IMR-90 (cell line): ENCODE measurements at regions not wholly inside any gene's neighbourhood (a gene's known extent, or its start where the extent isn't known, plus 50 kb on each side); places are given as distances from the start of the nearest gene placed in this dataset.

Source experiments
- ATAC-seq: fragments of 200-7000 bp; cut with Tn5 transposase; 2 replicates; pipeline ENCODE4 v1.9.1; 2020; ENCODE audit warnings: low read depth, mild to moderate bottlenecking, moderate library complexity
- BruUV-seq: library from RNA; stranded (reverse); fragments of 400-500 nt; replicated peaks from 2 replicates; lab custom pipeline; 2021; lab: Mats Ljungman, UMichigan
- CTCF ChIA-PET: fragments of 300-600 bp; formaldehyde crosslinking; extraction: SDS; loops from one replicate; lab custom pipeline; 2021; ENCODE audit warnings: antibody characterized with exemption; lab: Yijun Ruan, JAX
- POLR2A ChIA-PET: fragments of 300-600 bp; sonication (Branson Sonifier 250); formaldehyde crosslinking; loops from one replicate; lab custom pipeline; 2022; ENCODE audit warnings: antibody characterized with exemption; ENCODE audit not compliant: unreplicated experiment; lab: Charles Lee
- DNase-seq: peaks from one replicate; pipeline ENCODE4 v3.0.0; 2013
- H2AFZ ChIP-seq: replicated peaks from 2 replicates; pipeline ENCODE3; 2013; ENCODE audit warnings: low read length, mild to moderate bottlenecking; ENCODE audit not compliant: poor library complexity
- H2AK5ac ChIP-seq: 2 replicates; pipeline ENCODE4 v1.6.1; 2013; ENCODE audit warnings: low read depth, low read length, inconsistent platforms
- H2AK9ac ChIP-seq: replicated peaks from 2 replicates; pipeline ENCODE3; 2013; ENCODE audit warnings: mild to moderate bottlenecking, low read depth, low read length, moderate library complexity; ENCODE audit not compliant: poor library complexity
- H2BK120ac ChIP-seq: 2 replicates; pipeline ENCODE4 v1.6.1; 2013; ENCODE audit warnings: low read depth, low read length, inconsistent platforms
- H2BK15ac ChIP-seq: 3 replicates; pipeline ENCODE4 v1.6.1; 2013; ENCODE audit warnings: low read depth, low read length, inconsistent platforms
- H2BK20ac ChIP-seq: 2 replicates; pipeline ENCODE4 v1.6.1; 2013; ENCODE audit warnings: low read depth, mild to moderate bottlenecking, inconsistent platforms, low read length, moderate library complexity
- H2BK5ac ChIP-seq: 2 replicates; pipeline ENCODE4 v1.6.1; 2013; ENCODE audit warnings: mild to moderate bottlenecking, low read depth, low read length, inconsistent platforms; ENCODE audit not compliant: poor library complexity, severe bottlenecking
- H3K14ac ChIP-seq: replicated peaks from 2 replicates; pipeline ENCODE4 v1.6.1; 2013; ENCODE audit warnings: low read depth, low read length, inconsistent platforms
- H3K18ac ChIP-seq: 2 replicates; pipeline ENCODE4 v1.6.1; 2013; ENCODE audit warnings: low read depth, low read length, control low read depth
- H3K23ac ChIP-seq: 2 replicates; pipeline ENCODE4 v1.6.1; 2013; ENCODE audit warnings: low read depth, low read length, inconsistent platforms
- H3K27ac ChIP-seq: 2 replicates; pipeline ENCODE4 v1.5.1; 2013; ENCODE audit warnings: mild to moderate bottlenecking, control low read depth, low read length; ENCODE audit not compliant: insufficient read depth
- H3K27me3 ChIP-seq: 2 replicates; pipeline ENCODE4 v1.6.1; 2013; ENCODE audit warnings: low read length; ENCODE audit not compliant: control insufficient read depth, insufficient read depth
- H3K36me3 ChIP-seq: 2 replicates; pipeline ENCODE4 v1.6.1; 2013; ENCODE audit warnings: low read length, mixed read lengths; ENCODE audit not compliant: control insufficient read depth, insufficient read depth
- H3K4ac ChIP-seq: 2 replicates; pipeline ENCODE4 v1.6.1; 2013; ENCODE audit warnings: low read depth, low read length, inconsistent platforms
- H3K4me1 ChIP-seq: 2 replicates; pipeline ENCODE4 v1.6.1; 2013; ENCODE audit warnings: low read length, mixed read lengths; ENCODE audit not compliant: control insufficient read depth, insufficient read depth
- H3K4me2 ChIP-seq: 2 replicates; pipeline ENCODE4 v1.6.1; 2013; ENCODE audit warnings: low read depth, mild to moderate bottlenecking, control low read depth, low read length, moderate library complexity
- H3K4me3 ChIP-seq: 2 replicates; pipeline ENCODE4 v1.5.1; 2013; ENCODE audit warnings: low read depth, mild to moderate bottlenecking, control low read depth, low read length, moderate library complexity; ENCODE audit not compliant: insufficient read depth
- H3K56ac ChIP-seq: 2 replicates; pipeline ENCODE4 v1.6.1; 2013; ENCODE audit warnings: low read length, inconsistent platforms; ENCODE audit not compliant: insufficient read depth; ENCODE audit errors: extremely low read depth
- H3K79me1 ChIP-seq, 2 experiments: 2 replicates each; pipeline ENCODE4 v1.6.1; 2013; ENCODE audit warnings: low read length in 2 of 2, inconsistent platforms in 1 of 2, low read depth in 1 of 2
- H3K9ac ChIP-seq: 2 replicates; pipeline ENCODE4 v1.6.1; 2013; ENCODE audit warnings: low read depth, low read length, control low read depth
- H3K9me1 ChIP-seq: 2 replicates; pipeline ENCODE4 v1.6.1; 2013; ENCODE audit warnings: low read length, inconsistent platforms; ENCODE audit not compliant: insufficient read depth
- H3K9me3 ChIP-seq: 2 replicates; pipeline ENCODE4 v1.6.1; 2013; ENCODE audit warnings: low read length; ENCODE audit not compliant: control insufficient read depth, insufficient read depth
- H4K20me1 ChIP-seq: 2 replicates; pipeline ENCODE4 v1.6.1; 2013; ENCODE audit warnings: low read length, inconsistent platforms; ENCODE audit not compliant: insufficient read depth
- H4K5ac ChIP-seq: 2 replicates; pipeline ENCODE4 v1.6.1; 2013; ENCODE audit warnings: mild to moderate bottlenecking, low read depth, low read length, control low read depth
- H4K8ac ChIP-seq, 2 experiments: 2 replicates each; pipeline ENCODE4 v1.6.1; 2013; ENCODE audit warnings: low read depth in 2 of 2, low read length in 2 of 2, control low read depth in 1 of 2, inconsistent platforms in 1 of 2
- H4K91ac ChIP-seq: 2 replicates; pipeline ENCODE4 v1.6.1; 2013; ENCODE audit warnings: low read depth, low read length, inconsistent platforms; ENCODE audit not compliant: insufficient read depth
- BHLHE40 ChIP-seq: fragments of 150-350 bp; IDR thresholded peaks from 2 replicates; pipeline ENCODE4 v1.6.1; 2016; ENCODE audit warnings: mild to moderate bottlenecking, low read depth, low read length
- CEBPB ChIP-seq: IDR thresholded peaks from 2 replicates; pipeline ENCODE4 v1.6.1; 2012; ENCODE audit warnings: low read depth, low read length, improper control_type of control experiment
- FOS ChIP-seq: fragments of 150-350 bp; IDR thresholded peaks from 2 replicates; pipeline ENCODE4 v1.6.1; 2016; ENCODE audit warnings: low read depth, low read length
- MAZ ChIP-seq: IDR thresholded peaks from 2 replicates; pipeline ENCODE4 v1.6.1; 2012; ENCODE audit warnings: low read depth, mild to moderate bottlenecking, low read length, improper control_type of control experiment, moderate library complexity, borderline replicate concordance
- NFE2L2 ChIP-seq: fragments of 150-350 bp; IDR thresholded peaks from 2 replicates; pipeline ENCODE4 v1.6.1; 2016; ENCODE audit warnings: low read depth, mild to moderate bottlenecking, low read length
- SMC3 ChIP-seq: fragments of 150-350 bp; IDR thresholded peaks from 2 replicates; pipeline ENCODE4 v1.6.1; 2016; ENCODE audit warnings: low read depth, mild to moderate bottlenecking, antibody characterized with exemption, low read length, moderate library complexity
- whole genome bisulfite sequencing, 2 experiments: methylation state at CpG; one replicate each; pipeline versions ENCODE4 v1.1.5 to v1.1.7; 2013; ENCODE audit warnings: missing lambda C conversion rate in 2 of 2; ENCODE audit not compliant: insufficient read length in 1 of 2; ENCODE audit errors: extremely low coverage in 2 of 2; 5-methylcytosine and 5-hydroxymethylcytosine counted together
- dilution Hi-C: fragments of 300-500 bp; cut with HindIII; formaldehyde crosslinking; loops from one replicate; pipeline ENCODE4 v1.14.3; 2018; ENCODE audit warnings: low sequenced_read_pairs; ENCODE audit not compliant: unreplicated experiment
- in situ Hi-C: fragments of 300-500 bp; cut with MboI; formaldehyde crosslinking; loops from 3 replicates; pipeline ENCODE4 v1.14.3; 2019; ENCODE audit warnings: low sequenced_read_pairs, inconsistent platforms, mixed read lengths
- intact Hi-C: fragments of 100-400 bp; cut with micrococcal nuclease; formaldehyde crosslinking; loops from 2 replicates; pipeline ENCODE4 v1.10.0; 2022
- TF ChIP-seq, protein P1 (sequence below): fragments of 150-350 bp; IDR thresholded peaks from 2 replicates; pipeline ENCODE4 v1.6.1; 2017; ENCODE audit warnings: mild to moderate bottlenecking, antibody characterized with exemption, low read length, low read depth

DNA sequence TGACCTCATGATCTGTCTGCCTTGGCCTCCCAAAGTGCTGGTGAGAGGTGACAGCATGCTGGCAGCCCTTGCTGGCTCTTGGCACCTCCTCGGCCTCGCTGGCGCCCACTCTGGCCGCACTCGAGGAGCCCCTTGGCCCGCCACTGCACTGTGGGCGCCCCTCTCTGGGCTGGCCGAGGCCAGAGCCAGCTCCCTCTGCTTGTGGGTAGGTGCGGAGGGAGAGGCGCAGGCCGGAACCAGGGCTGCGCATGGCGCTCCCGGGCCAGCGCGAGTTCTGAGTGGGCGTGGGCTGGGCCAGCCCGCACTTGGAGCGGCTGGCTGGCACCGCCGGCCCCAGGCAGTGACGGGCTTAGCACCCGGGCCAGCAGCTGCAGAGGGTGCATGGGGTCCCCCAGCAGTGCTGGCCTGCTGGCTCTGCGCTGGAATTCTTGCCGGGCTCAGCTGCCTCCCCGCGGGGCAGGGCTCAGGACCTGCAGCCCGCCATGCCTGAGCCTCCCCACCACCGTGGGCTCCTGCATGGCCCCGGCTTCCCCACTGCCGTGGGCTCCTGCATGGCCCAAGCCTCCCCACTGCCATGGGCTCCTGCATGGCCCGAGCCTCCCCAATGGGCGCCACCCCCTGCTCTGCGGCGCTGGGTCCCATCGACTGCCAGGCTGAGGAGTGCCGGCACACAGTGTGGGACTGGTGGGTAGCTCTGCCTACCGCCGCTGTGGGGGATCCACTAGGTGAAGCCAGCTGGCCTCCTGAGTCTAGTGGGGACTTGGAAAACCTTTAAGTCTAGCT is 76.4 kb upstream of the OSBPL11 start:
- POLR2A ChIA-PET: no interaction called here
- no peaks in the 10 kb centered on the region for H3K4me1 ChIP-seq
- TF ChIP-seq FOS: no peak
- TF ChIP-seq NFE2L2: no peak
- TF ChIP-seq CEBPB: no peak
- TF ChIP-seq MAZ: no peak
- TF ChIP-seq, protein P1, sequence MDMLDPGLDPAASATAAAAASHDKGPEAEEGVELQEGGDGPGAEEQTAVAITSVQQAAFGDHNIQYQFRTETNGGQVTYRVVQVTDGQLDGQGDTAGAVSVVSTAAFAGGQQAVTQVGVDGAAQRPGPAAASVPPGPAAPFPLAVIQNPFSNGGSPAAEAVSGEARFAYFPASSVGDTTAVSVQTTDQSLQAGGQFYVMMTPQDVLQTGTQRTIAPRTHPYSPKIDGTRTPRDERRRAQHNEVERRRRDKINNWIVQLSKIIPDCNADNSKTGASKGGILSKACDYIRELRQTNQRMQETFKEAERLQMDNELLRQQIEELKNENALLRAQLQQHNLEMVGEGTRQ: no peak
- no peak for TF ChIP-seq BHLHE40
- no peak for TF ChIP-seq SMC3
- no peaks in the 10 kb centered on the region for H3K9me1 ChIP-seq
- no peak overlapping the region for H3K4ac ChIP-seq
- no peak overlapping the region for H3K14ac ChIP-seq
- no peaks in the 10 kb centered on the region for H3K79me1 ChIP-seq
- intact Hi-C loops: no loop called here
- H2BK20ac ChIP-seq: no peak overlapping the region
- H3K9me3 ChIP-seq: no peaks in the 10 kb centered on the region
- no peak overlapping the region for H3K56ac ChIP-seq
- ATAC-seq (no peak), DNase-seq (no peak)
- H4K5ac ChIP-seq: no peak overlapping the region
- dilution Hi-C loops: no loop called here
- H4K20me1 ChIP-seq: no peaks in the 10 kb centered on the region
- H3K9ac ChIP-seq: no peak overlapping the region
- H4K91ac ChIP-seq: no peak overlapping the region
- H3K4me2 ChIP-seq: no peak overlapping the region
- no peak overlapping the region for H3K18ac ChIP-seq
- 87% methylated on average over 10 of the region's 39 CpGs; no CpG with 5 or more reads in 1 of the 2 experiments for WGBS, 2 experiments
- no peak overlapping the region for H2AK5ac ChIP-seq
- no peak overlapping the region for H2BK5ac ChIP-seq
- no peak overlapping the region for H4K8ac ChIP-seq
- CTCF ChIA-PET: no interaction called here
- H3K27me3 ChIP-seq: peaks cover 5% of the 10 kb centered on the region
- BruUV-seq: no TSS peak
- no peak overlapping the region for H2BK15ac ChIP-seq
- no peak overlapping the region for H2AK9ac ChIP-seq
- no peak overlapping the region for H2AFZ ChIP-seq
- H2BK120ac ChIP-seq: no peak overlapping the region
- no peaks in the 10 kb centered on the region for H3K36me3 ChIP-seq
- H3K23ac ChIP-seq: no peak overlapping the region
- no peak overlapping the region for H3K27ac ChIP-seq
- in situ Hi-C loops: no loop called here
- H3K4me3 ChIP-seq: no peak overlapping the region
